Neuronal stem cell (in vitro differentiated cells): ENCODE measurements at regions not wholly inside any gene's neighbourhood (a gene's known extent, or its start where the extent isn't known, plus 50 kb on each side); places are given as distances from the start of the nearest gene placed in this dataset.

Source experiments
- DNase-seq: peaks from one replicate; pipeline ENCODE4 v3.0.0-alpha.2; 2013; ENCODE audit warnings: low spot score
- H2AFZ ChIP-seq: one replicate; pipeline ENCODE4 v1.6.1; 2013; ENCODE audit warnings: mild to moderate bottlenecking, low read length, inconsistent platforms
- H2AK5ac ChIP-seq: 2 replicates; pipeline ENCODE4 v1.6.1; 2013; ENCODE audit warnings: low read depth, mild to moderate bottlenecking, inconsistent platforms, low read length, moderate library complexity, mixed read lengths
- H2BK120ac ChIP-seq: 2 replicates; pipeline ENCODE4 v1.6.1; 2013; ENCODE audit warnings: low read depth, mild to moderate bottlenecking, inconsistent platforms, low read length, moderate library complexity, mixed read lengths
- H2BK12ac ChIP-seq: one replicate; pipeline ENCODE4 v1.6.1; 2013; ENCODE audit warnings: low read length, inconsistent platforms
- H2BK15ac ChIP-seq: 2 replicates; pipeline ENCODE4 v1.6.1; 2013; ENCODE audit warnings: mild to moderate bottlenecking, low read length, inconsistent platforms, mixed read lengths
- H2BK5ac ChIP-seq: one replicate; pipeline ENCODE4 v1.6.1; 2013; ENCODE audit warnings: inconsistent platforms, mild to moderate bottlenecking, low read length, moderate library complexity
- H3K14ac ChIP-seq: one replicate; pipeline ENCODE4 v1.6.1; 2013; ENCODE audit warnings: low read length, inconsistent platforms
- H3K18ac ChIP-seq: 2 replicates; pipeline ENCODE4 v1.6.1; 2013; ENCODE audit warnings: low read length, inconsistent platforms
- H3K23ac ChIP-seq: 2 replicates; pipeline ENCODE4 v1.6.1; 2013; ENCODE audit warnings: low read depth, mild to moderate bottlenecking, mixed read lengths, low read length, inconsistent platforms; ENCODE audit not compliant: poor library complexity
- H3K27ac ChIP-seq: replicated peaks from 3 replicates; pipeline ENCODE4 v1.5.1; 2013; ENCODE audit warnings: low read length, inconsistent platforms
- H3K27me3 ChIP-seq, 3 experiments: 2 replicates each; pipeline ENCODE4 v1.6.1; 2013; ENCODE audit warnings: low read length in 3 of 3, mild to moderate bottlenecking in 2 of 3, inconsistent platforms in 1 of 3, low read depth in 1 of 3, mixed read lengths in 1 of 3, moderate library complexity in 1 of 3; ENCODE audit not compliant: control insufficient read depth in 3 of 3, insufficient read depth in 3 of 3
- H3K36me3 ChIP-seq, 2 donors: replicated peaks in 1 of 2; 2 replicates each; pipeline ENCODE4 v1.6.1; 2013; ENCODE audit warnings: low read length in 2 of 2; ENCODE audit not compliant: control insufficient read depth in 2 of 2, insufficient read depth in 2 of 2
- H3K4ac ChIP-seq: 2 replicates; pipeline ENCODE4 v1.6.1; 2013; ENCODE audit warnings: inconsistent platforms, mild to moderate bottlenecking, low read length, moderate library complexity
- H3K4me1 ChIP-seq, 2 donors: 1 replicate in 1 of 2; 2 replicates in 1 of 2; pipeline ENCODE4 v1.6.1; 2013; ENCODE audit warnings: low read length in 2 of 2, low read depth in 1 of 2; ENCODE audit not compliant: control insufficient read depth in 2 of 2, insufficient read depth in 1 of 2
- H3K4me2 ChIP-seq: one replicate; pipeline ENCODE4 v1.6.1; 2013; ENCODE audit warnings: mild to moderate bottlenecking, low read length, inconsistent platforms; ENCODE audit not compliant: insufficient read depth, poor library complexity, severe bottlenecking
- H3K4me3 ChIP-seq, 2 donors: 2 replicates each; pipeline ENCODE4 v1.5.1; 2013; ENCODE audit warnings: low read length in 2 of 2, mild to moderate bottlenecking in 2 of 2, inconsistent platforms in 1 of 2, moderate library complexity in 1 of 2
- H3K79me1 ChIP-seq: one replicate; pipeline ENCODE4 v1.6.1; 2013; ENCODE audit warnings: low read depth, mild to moderate bottlenecking, inconsistent platforms, low read length, moderate library complexity
- H3K9ac ChIP-seq: one replicate; pipeline ENCODE4 v1.6.1; 2013; ENCODE audit warnings: mild to moderate bottlenecking, low read depth, low read length, inconsistent platforms; ENCODE audit not compliant: poor library complexity
- H3K9me3 ChIP-seq, 2 donors: replicated peaks in 1 of 2; 2 replicates each; pipeline versions ENCODE3 to v1.6.1; 2013; ENCODE audit warnings: low read length in 2 of 2, mild to moderate bottlenecking in 2 of 2, inconsistent platforms in 1 of 2, low read depth in 1 of 2, mixed read lengths in 1 of 2, moderate library complexity in 1 of 2; ENCODE audit not compliant: control insufficient read depth in 2 of 2, insufficient read depth in 1 of 2
- H4K8ac ChIP-seq: one replicate; pipeline ENCODE4 v1.6.1; 2013; ENCODE audit warnings: low read depth, mild to moderate bottlenecking, inconsistent platforms, low read length, moderate library complexity
- H4K91ac ChIP-seq: one replicate; pipeline ENCODE4 v1.6.1; 2013; ENCODE audit warnings: low read length, low read depth, mild to moderate bottlenecking, inconsistent platforms; ENCODE audit not compliant: poor library complexity
- WGBS, 2 donors: extraction: QIAGEN DNeasy Blood & Tissue Kit; methylation state at CpG; one replicate each; pipeline ENCODE4 v1.1.7; 2013; ENCODE audit warnings: missing lambda C conversion rate in 2 of 2, mixed read lengths in 1 of 2; ENCODE audit not compliant: insufficient read length in 2 of 2, insufficient replicate concordance in 1 of 2; ENCODE audit errors: extremely low coverage in 2 of 2; 5-methylcytosine and 5-hydroxymethylcytosine counted together

DNA sequence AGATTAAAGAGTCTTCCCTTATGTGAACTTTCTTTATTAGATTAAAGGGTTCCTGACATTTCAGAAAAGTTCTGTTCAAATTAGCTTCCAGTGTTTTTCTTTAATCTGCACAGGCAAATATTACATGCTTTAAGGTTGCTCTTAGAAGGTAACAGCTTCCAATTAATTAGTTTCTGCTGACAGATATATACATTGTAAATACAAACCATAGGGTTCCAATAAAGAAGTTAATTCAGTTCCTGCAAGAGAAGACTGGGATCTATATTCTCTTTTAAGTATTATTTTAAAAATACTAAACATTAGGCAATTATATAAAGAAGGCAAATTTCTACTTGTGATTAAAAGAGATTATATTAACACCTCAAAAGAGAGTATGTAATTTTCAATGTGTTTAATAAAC, 795.7 kb downstream of the MAT2B start:
- H4K91ac ChIP-seq = no peak overlapping the region
- H4K8ac ChIP-seq = no peak overlapping the region
- no peak overlapping the region for H2BK15ac ChIP-seq
- H3K9ac ChIP-seq = no peak overlapping the region
- H3K27ac ChIP-seq = no peak overlapping the region
- no peaks in the 10 kb centered on the region for H3K9me3 ChIP-seq
- no peak overlapping the region for H2BK5ac ChIP-seq
- DNase-seq = no peak
- peaks cover 0 to 5% (median 0%) of the 10 kb centered on the region in 3 experiments for H3K27me3 ChIP-seq
- H3K36me3 ChIP-seq = no peaks in the 10 kb centered on the region
- peaks cover 3 to 10% of the 10 kb centered on the region in 2 donors for H3K4me1 ChIP-seq
- no peak overlapping the region for H3K18ac ChIP-seq
- H3K4me2 ChIP-seq = no peak overlapping the region
- H2AFZ ChIP-seq = no peak overlapping the region
- no peak overlapping the region for H3K14ac ChIP-seq
- no peak overlapping the region for H3K23ac ChIP-seq
- no peak overlapping the region for H3K4me3 ChIP-seq
- H2BK12ac ChIP-seq = no peak overlapping the region
- no peak overlapping the region for H3K4ac ChIP-seq
- no peak overlapping the region for H2BK120ac ChIP-seq
- no peak overlapping the region for H2AK5ac ChIP-seq
- H3K79me1 ChIP-seq = no peaks in the 10 kb centered on the region

DNA sequence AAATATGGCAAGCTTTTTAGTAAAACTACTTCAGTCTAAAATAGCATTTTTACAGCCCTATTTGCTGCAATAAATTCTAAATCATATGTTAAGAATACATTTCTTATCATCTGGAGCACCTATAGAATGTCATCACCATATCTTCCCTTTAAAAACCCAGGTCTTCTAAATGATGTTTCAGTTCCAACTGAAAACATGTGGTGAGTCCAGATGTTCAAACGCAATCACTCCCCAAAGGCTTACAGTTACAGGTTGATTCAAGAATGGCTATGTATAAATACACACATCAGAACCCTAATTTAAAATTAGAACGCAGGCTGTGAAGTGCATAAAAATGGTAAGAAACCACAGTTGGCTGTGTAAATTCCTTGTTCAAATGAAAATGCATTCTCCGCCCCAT, 796.3 kb downstream of the MAT2B start:
- no peak overlapping the region for H2BK5ac ChIP-seq
- H3K14ac ChIP-seq = no peak overlapping the region
- no peak overlapping the region for H2BK15ac ChIP-seq
- no peak overlapping the region for H3K9ac ChIP-seq
- H2AK5ac ChIP-seq = no peak overlapping the region
- H3K23ac ChIP-seq = no peak overlapping the region
- no peaks in the 10 kb centered on the region for H3K36me3 ChIP-seq
- no peak overlapping the region for H3K4me3 ChIP-seq
- no peak overlapping the region for H3K18ac ChIP-seq
- no peak overlapping the region for H2BK120ac ChIP-seq
- no peak for DNase-seq
- no peaks in the 10 kb centered on the region for H3K9me3 ChIP-seq
- H2BK12ac ChIP-seq = no peak overlapping the region
- no peak overlapping the region for H4K8ac ChIP-seq
- WGBS, 2 donors = no CpG with 5 or more reads among the region's 3 CpGs
- no peak overlapping the region for H3K27ac ChIP-seq
- no peak overlapping the region for H3K4ac ChIP-seq
- H2AFZ ChIP-seq = no peak overlapping the region
- peaks cover 0 to 4% (median 0%) of the 10 kb centered on the region in 3 experiments for H3K27me3 ChIP-seq
- H4K91ac ChIP-seq = no peak overlapping the region
- peaks cover 3 to 7% of the 10 kb centered on the region in 2 donors for H3K4me1 ChIP-seq
- H3K4me2 ChIP-seq = no peak overlapping the region
- no peaks in the 10 kb centered on the region for H3K79me1 ChIP-seq

DNA sequence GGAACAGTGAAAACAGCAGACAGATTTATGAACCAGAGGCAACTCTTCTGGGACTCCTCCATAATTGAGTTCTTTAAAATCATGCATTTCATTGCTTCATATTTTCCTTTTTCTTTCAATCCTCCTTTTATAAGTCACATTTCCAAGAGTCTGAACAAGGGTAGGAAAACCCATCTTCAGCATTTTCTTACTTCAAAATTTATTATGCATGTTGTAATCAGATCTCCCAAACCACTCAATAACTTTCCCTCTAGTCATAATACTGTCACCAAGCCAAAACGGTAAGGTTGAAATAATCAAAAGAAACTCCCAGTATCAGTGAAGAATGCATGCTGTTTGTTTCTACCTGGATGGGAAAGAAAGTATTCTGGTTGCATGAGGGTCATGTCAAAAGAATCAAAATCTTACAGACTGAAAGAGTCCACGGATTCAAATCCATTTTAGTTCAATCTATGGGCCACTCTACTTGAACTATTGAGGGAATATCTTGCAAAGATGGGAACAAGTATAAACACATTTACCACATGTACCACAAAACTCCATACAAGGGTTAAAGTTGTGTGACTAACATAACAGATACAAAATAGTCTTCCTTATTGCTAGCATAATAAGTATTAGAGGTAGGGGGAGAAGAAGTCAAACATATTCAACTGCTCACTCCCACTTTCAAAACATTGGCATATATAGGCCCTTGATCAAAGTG, 797.3 kb downstream of the MAT2B start:
- H3K18ac ChIP-seq = no peak overlapping the region
- no peak overlapping the region for H3K9ac ChIP-seq
- no peak overlapping the region for H3K4me2 ChIP-seq
- no peak overlapping the region for H2BK5ac ChIP-seq
- no peak overlapping the region for H3K14ac ChIP-seq
- H2BK12ac ChIP-seq = no peak overlapping the region
- no peak overlapping the region for H3K4ac ChIP-seq
- H2AFZ ChIP-seq = no peak overlapping the region
- no peaks in the 10 kb centered on the region for H3K27me3 ChIP-seq
- H4K91ac ChIP-seq = no peak overlapping the region
- no peak overlapping the region for H3K23ac ChIP-seq
- no CpG with 5 or more reads among the region's 2 CpGs for WGBS, 2 donors
- peaks cover 0 to 7% of the 10 kb centered on the region in 2 donors for H3K4me1 ChIP-seq
- no peak for DNase-seq
- H2BK120ac ChIP-seq = no peak overlapping the region
- no peaks in the 10 kb centered on the region for H3K36me3 ChIP-seq
- H3K27ac ChIP-seq = no peak overlapping the region
- no peak overlapping the region for H3K4me3 ChIP-seq
- no peak overlapping the region for H4K8ac ChIP-seq
- no peak overlapping the region for H2AK5ac ChIP-seq
- no peaks in the 10 kb centered on the region for H3K79me1 ChIP-seq
- no peaks in the 10 kb centered on the region for H3K9me3 ChIP-seq
- no peak overlapping the region for H2BK15ac ChIP-seq

DNA sequence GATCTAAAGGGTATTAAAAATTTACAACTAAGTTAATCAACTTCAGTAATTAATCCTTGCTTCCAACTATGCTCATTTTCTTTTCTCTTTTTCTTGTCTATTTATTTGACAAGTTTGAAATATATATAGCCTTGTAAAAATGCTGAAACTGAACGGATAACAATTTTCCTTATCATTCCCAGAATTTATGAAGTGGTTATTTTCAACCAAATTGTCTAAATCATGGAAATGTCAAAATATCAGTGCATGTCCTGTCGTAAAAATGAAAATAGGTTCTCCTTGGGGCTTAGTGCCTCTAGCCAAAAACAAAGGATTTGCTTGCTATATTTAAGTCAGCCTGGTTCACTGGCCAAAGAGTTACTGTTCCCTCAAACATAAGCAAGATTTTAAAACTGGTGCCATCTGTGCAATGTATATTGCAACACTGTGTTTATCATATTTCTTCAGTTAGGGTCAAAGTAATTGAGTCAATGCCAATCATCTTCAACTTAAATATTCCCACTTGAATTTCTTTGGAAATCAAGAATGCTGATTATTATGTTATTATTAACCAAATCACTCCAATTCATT, 798.3 kb downstream of the MAT2B start:
- Histone ChIP-seq H2BK120ac (no peak overlapping the region), H2BK5ac (no peak overlapping the region), H2BK12ac (no peak overlapping the region), H3K4ac (no peak overlapping the region), H3K4me3 (no peak overlapping the region), H2BK15ac (no peak overlapping the region), H3K4me1 (peaks cover 0 to 7% of the 10 kb centered on the region in 2 donors), H3K36me3 (no peaks in the 10 kb centered on the region), H3K9me3 (no peaks in the 10 kb centered on the region), H3K79me1 (no peaks in the 10 kb centered on the region), H3K27ac (no peak overlapping the region), H3K14ac (no peak overlapping the region), H4K91ac (no peak overlapping the region), H3K9ac (no peak overlapping the region), H3K27me3 (no peaks in the 10 kb centered on the region), H3K23ac (no peak overlapping the region), H2AK5ac (no peak overlapping the region), H4K8ac (no peak overlapping the region), H3K18ac (no peak overlapping the region), H2AFZ (no peak overlapping the region), H3K4me2 (no peak overlapping the region)
- DNase-seq = no peak
- no CpG with 5 or more reads among the region's 2 CpGs for WGBS, 2 donors
